ENCODE measurements at regions not wholly inside any gene's neighbourhood (a gene's known extent, or its start where the extent isn't known, plus 50 kb on each side); places are given as distances from the start of the nearest gene placed in this dataset.

DNA sequence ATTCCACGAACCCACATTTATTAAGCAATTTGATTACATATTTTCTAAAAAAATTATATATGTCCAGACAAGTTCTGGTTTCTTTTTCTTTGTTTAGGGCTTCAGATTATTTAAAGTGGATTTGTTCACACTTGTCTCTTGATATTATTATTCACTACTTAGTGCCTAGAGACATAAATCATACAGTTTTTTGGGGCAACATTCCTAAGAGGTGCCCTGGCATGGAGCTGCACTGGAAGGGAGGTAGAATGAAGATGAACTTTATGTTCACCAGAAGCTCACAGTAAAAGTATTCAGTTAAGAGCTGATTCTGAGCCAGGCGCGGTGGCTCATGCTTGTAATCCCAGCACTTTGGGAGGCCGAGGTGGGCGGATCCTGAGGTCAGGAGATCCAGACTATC lies 762.7 kb upstream of the TMEFF2 start:
- TF ChIP-seq, protein P1, sequence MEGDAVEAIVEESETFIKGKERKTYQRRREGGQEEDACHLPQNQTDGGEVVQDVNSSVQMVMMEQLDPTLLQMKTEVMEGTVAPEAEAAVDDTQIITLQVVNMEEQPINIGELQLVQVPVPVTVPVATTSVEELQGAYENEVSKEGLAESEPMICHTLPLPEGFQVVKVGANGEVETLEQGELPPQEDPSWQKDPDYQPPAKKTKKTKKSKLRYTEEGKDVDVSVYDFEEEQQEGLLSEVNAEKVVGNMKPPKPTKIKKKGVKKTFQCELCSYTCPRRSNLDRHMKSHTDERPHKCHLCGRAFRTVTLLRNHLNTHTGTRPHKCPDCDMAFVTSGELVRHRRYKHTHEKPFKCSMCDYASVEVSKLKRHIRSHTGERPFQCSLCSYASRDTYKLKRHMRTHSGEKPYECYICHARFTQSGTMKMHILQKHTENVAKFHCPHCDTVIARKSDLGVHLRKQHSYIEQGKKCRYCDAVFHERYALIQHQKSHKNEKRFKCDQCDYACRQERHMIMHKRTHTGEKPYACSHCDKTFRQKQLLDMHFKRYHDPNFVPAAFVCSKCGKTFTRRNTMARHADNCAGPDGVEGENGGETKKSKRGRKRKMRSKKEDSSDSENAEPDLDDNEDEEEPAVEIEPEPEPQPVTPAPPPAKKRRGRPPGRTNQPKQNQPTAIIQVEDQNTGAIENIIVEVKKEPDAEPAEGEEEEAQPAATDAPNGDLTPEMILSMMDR (IDR thresholded peaks at IDR 0.05) = no peak
- TF ChIP-seq POLR2A (IDR thresholded peaks at IDR 0.05) = no peak

Data from lower leg skin (tissue), 3 donors.